ENCODE measurements at regions not wholly inside any gene's neighbourhood (a gene's known extent, or its start where the extent isn't known, plus 50 kb on each side); places are given as distances from the start of the nearest gene placed in this dataset.

- H3K9ac ChIP-seq (ENCODE audit: low read depth, low read length), result no peak overlapping the region
- H3K4me3 ChIP-seq (ENCODE audit: low read length), result no peak overlapping the region
- no peaks in the 10 kb centered on the region for H3K9me3 ChIP-seq (ENCODE audit: insufficient read depth, low read depth, low read length)
- H3K27me3 ChIP-seq (ENCODE audit: insufficient read depth, low read length), result no peaks in the 10 kb centered on the region
- H3K36me3 ChIP-seq (ENCODE audit: insufficient read depth, low read depth, low read length), result no peaks in the 10 kb centered on the region
- H3K27ac ChIP-seq (ENCODE audit: low read length), result no peak overlapping the region
- no peaks in the 10 kb centered on the region for H3K4me1 ChIP-seq (ENCODE audit: insufficient read depth, low read length)
These were observed 1357.7 kb downstream of the PCDH9 start for GRCh38 chr13:65872448-65872847.

DNA sequence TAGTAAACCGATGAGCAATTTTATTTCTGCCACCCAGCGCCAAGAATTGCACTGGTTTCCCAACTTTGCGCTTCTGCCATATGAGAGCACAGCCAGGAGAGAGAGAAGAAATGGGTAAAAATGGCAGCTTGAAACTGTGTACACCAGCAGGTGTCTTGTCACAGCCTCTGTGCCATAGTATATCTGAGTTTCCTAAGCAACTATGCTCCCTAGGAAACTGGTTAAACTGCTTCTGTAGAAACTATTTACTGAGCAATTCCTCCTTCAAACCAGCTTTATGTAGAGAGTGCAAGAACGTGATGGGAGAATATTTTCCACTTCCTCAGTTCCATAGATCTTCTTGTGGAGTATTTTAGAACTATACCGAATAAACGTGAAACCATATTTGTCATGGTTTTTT lies 1361.3 kb downstream of the PCDH9 start:
- H3K27me3 ChIP-seq (ENCODE audit: insufficient read depth, low read length), result no peaks in the 10 kb centered on the region
- H3K36me3 ChIP-seq (ENCODE audit: insufficient read depth, low read depth, low read length), result no peaks in the 10 kb centered on the region
- H3K4me3 ChIP-seq (ENCODE audit: low read length), result no peak overlapping the region
- H3K9ac ChIP-seq (ENCODE audit: low read depth, low read length), result no peak overlapping the region
- H3K4me1 ChIP-seq (ENCODE audit: insufficient read depth, low read length), result no peaks in the 10 kb centered on the region
- no peak overlapping the region for H3K27ac ChIP-seq (ENCODE audit: low read length)
- no peaks in the 10 kb centered on the region for H3K9me3 ChIP-seq (ENCODE audit: insufficient read depth, low read depth, low read length)

DNA sequence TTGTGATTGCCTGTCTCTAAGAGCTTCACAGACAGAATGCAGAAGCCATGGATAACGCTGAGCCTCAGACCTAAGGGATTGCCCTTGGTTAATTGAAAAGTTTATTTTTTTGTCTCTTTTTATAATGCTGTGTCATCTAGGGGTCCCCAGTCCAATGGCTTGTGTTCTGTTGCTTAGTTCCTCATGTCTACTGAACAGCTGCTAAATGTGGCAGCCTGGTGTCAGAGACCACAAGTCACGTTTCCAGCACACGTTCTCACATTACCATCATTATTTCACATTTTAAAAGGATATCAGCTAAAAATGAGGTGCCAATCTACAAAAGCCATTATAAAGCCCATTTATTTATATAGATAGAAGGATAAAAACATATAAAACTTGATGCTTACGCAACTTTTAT lies 1362.0 kb downstream of the PCDH9 start:
- Histone ChIP-seq H3K4me3 (ENCODE audit: low read length) (no peak overlapping the region), H3K27me3 (ENCODE audit: insufficient read depth, low read length) (no peaks in the 10 kb centered on the region), H3K9ac (ENCODE audit: low read depth, low read length) (no peak overlapping the region), H3K36me3 (ENCODE audit: insufficient read depth, low read depth, low read length) (no peaks in the 10 kb centered on the region), H3K4me1 (ENCODE audit: insufficient read depth, low read length) (no peaks in the 10 kb centered on the region), H3K9me3 (ENCODE audit: insufficient read depth, low read depth, low read length) (no peaks in the 10 kb centered on the region), H3K27ac (ENCODE audit: low read length) (no peak overlapping the region)

- no peaks in the 10 kb centered on the region for H3K4me1 ChIP-seq (ENCODE audit: insufficient read depth, low read length)
- H3K27ac ChIP-seq (ENCODE audit: low read length), result no peak overlapping the region
- H3K9me3 ChIP-seq (ENCODE audit: insufficient read depth, low read depth, low read length), result no peaks in the 10 kb centered on the region
- H3K36me3 ChIP-seq (ENCODE audit: insufficient read depth, low read depth, low read length), result no peaks in the 10 kb centered on the region
- H3K9ac ChIP-seq (ENCODE audit: low read depth, low read length), result no peak overlapping the region
- no peak overlapping the region for H3K4me3 ChIP-seq (ENCODE audit: low read length)
- H3K27me3 ChIP-seq (ENCODE audit: insufficient read depth, low read length), result no peaks in the 10 kb centered on the region
These were observed 1364.0 kb downstream of the PCDH9 start for GRCh38 chr13:65866138-65866537.

DNA sequence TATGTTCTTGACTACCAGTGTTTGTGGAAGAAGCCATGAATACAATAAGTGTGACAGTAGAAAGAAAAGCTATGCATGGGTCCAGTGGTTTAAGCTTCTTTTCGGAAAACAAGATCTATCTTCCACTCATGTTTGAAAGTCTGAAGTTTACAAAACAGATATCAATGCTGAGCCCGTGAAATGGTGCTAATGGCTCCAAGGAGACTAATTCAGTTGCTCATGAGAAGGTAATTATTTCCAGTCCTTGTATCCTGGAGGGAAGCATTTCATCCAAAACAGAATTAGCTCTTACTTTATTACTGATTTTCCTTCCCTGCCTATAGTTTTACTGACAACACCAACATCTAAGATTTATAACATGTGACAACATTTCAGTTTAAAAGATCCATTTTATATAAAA lies 1364.9 kb downstream of the PCDH9 start:
- Histone ChIP-seq H3K27me3 (ENCODE audit: insufficient read depth, low read length) (no peaks in the 10 kb centered on the region), H3K36me3 (ENCODE audit: insufficient read depth, low read depth, low read length) (no peaks in the 10 kb centered on the region), H3K27ac (ENCODE audit: low read length) (no peak overlapping the region), H3K4me1 (ENCODE audit: insufficient read depth, low read length) (no peaks in the 10 kb centered on the region), H3K4me3 (ENCODE audit: low read length) (no peak overlapping the region), H3K9me3 (ENCODE audit: insufficient read depth, low read depth, low read length) (no peaks in the 10 kb centered on the region), H3K9ac (ENCODE audit: low read depth, low read length) (no peak overlapping the region)

GRCh38 chr13:65864039-65864438 lies 1366.1 kb downstream of the PCDH9 start:
- no peak overlapping the region for H3K9ac ChIP-seq (ENCODE audit: low read depth, low read length)
- H3K4me1 ChIP-seq (ENCODE audit: insufficient read depth, low read length), result no peaks in the 10 kb centered on the region
- no peak overlapping the region for H3K27ac ChIP-seq (ENCODE audit: low read length)
- no peaks in the 10 kb centered on the region for H3K9me3 ChIP-seq (ENCODE audit: insufficient read depth, low read depth, low read length)
- no peak overlapping the region for H3K4me3 ChIP-seq (ENCODE audit: low read length)
- H3K27me3 ChIP-seq (ENCODE audit: insufficient read depth, low read length), result no peaks in the 10 kb centered on the region
- H3K36me3 ChIP-seq (ENCODE audit: insufficient read depth, low read depth, low read length), result no peaks in the 10 kb centered on the region

- H3K27ac ChIP-seq (ENCODE audit: low read length), result no peak overlapping the region
- H3K4me1 ChIP-seq (ENCODE audit: insufficient read depth, low read length), result no peaks in the 10 kb centered on the region
- H3K9me3 ChIP-seq (ENCODE audit: insufficient read depth, low read depth, low read length), result no peaks in the 10 kb centered on the region
- H3K36me3 ChIP-seq (ENCODE audit: insufficient read depth, low read depth, low read length), result no peaks in the 10 kb centered on the region
- no peak overlapping the region for H3K4me3 ChIP-seq (ENCODE audit: low read length)
- H3K27me3 ChIP-seq (ENCODE audit: insufficient read depth, low read length), result no peaks in the 10 kb centered on the region
- H3K9ac ChIP-seq (ENCODE audit: low read depth, low read length), result no peak overlapping the region
These were observed 1369.8 kb downstream of the PCDH9 start for GRCh38 chr13:65860306-65860705.

- H3K4me3 ChIP-seq (ENCODE audit: low read length), result no peak overlapping the region
- no peak overlapping the region for H3K9ac ChIP-seq (ENCODE audit: low read depth, low read length)
- no peaks in the 10 kb centered on the region for H3K9me3 ChIP-seq (ENCODE audit: insufficient read depth, low read depth, low read length)
These were observed 1372.1 kb downstream of the PCDH9 start for GRCh38 chr13:65857942-65858565.

DNA sequence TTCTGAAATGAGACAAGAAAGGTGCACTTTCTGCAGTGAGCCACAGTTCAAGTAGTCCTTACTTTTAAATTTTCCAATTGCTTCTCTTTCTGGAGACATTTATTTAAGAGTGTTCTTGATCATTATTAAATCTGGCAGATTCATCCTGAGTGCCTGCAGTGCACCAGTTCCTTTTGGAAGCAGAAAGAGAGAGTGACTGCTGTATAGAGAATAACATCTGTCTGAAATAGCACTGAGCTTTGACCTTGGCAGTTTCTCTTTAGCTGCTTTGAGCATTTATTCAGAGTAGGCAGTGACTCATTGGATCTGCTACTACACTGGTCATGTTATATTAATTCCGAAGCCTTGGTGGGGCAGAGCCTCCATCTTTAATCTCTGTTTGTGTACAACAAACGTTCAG lies 1373.7 kb downstream of the PCDH9 start:
- no peak overlapping the region for H3K9ac ChIP-seq (ENCODE audit: low read depth, low read length)
- H3K4me1 ChIP-seq (ENCODE audit: insufficient read depth, low read length), result no peaks in the 10 kb centered on the region
- H3K27me3 ChIP-seq (ENCODE audit: insufficient read depth, low read length), result no peaks in the 10 kb centered on the region
- no peaks in the 10 kb centered on the region for H3K36me3 ChIP-seq (ENCODE audit: insufficient read depth, low read depth, low read length)
- H3K9me3 ChIP-seq (ENCODE audit: insufficient read depth, low read depth, low read length), result no peaks in the 10 kb centered on the region
- H3K27ac ChIP-seq (ENCODE audit: low read length), result no peak overlapping the region
- no peak overlapping the region for H3K4me3 ChIP-seq (ENCODE audit: low read length)

More at GRCh38 chr13:65857942-65858565, 1372.1 kb downstream of the PCDH9 start:
- no peaks in the 10 kb centered on the region for H3K4me1 ChIP-seq (ENCODE audit: insufficient read depth, low read length)
- no peaks in the 10 kb centered on the region for H3K27me3 ChIP-seq (ENCODE audit: insufficient read depth, low read length)
- H3K36me3 ChIP-seq (ENCODE audit: insufficient read depth, low read depth, low read length), result no peaks in the 10 kb centered on the region
- no peak overlapping the region for H3K27ac ChIP-seq (ENCODE audit: low read length)

DNA sequence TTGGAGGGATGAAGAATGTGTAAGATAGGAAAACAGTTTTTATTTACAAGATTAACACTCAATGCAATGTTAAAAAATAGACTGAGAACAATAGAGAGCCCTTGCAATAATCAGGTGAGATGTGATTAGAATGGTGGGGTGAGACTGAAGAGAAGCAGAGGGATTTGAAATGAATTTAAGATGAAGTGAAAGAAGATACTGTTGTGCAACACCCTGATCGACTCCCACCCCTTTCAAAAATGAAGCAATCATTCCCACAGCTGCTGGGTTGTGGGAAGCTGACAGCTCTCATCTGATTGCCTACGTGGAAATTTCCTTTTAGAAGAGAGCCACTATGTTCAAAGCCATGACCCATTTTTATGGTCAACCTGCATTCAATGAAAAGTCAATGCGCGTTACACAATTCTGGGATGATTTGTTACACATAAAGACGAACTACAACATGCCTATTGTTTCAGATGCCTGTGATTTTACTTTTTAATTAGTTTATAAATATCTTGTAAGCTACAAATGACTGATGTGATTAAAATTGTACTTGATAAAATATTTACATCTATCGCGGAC lies 1374.8 kb downstream of the PCDH9 start:
- no peaks in the 10 kb centered on the region for H3K27me3 ChIP-seq (ENCODE audit: insufficient read depth, low read length)
- no peaks in the 10 kb centered on the region for H3K36me3 ChIP-seq (ENCODE audit: insufficient read depth, low read depth, low read length)
- H3K27ac ChIP-seq (ENCODE audit: low read length), result no peak overlapping the region
- H3K4me1 ChIP-seq (ENCODE audit: insufficient read depth, low read length), result no peaks in the 10 kb centered on the region
- H3K4me3 ChIP-seq (ENCODE audit: low read length), result no peak overlapping the region
- H3K9me3 ChIP-seq (ENCODE audit: insufficient read depth, low read depth, low read length), result no peaks in the 10 kb centered on the region
- H3K9ac ChIP-seq (ENCODE audit: low read depth, low read length), result no peak overlapping the region

GRCh38 chr13:65854431-65854830 lies 1375.7 kb downstream of the PCDH9 start:
- Histone ChIP-seq H3K4me3 (ENCODE audit: low read length) (no peak overlapping the region), H3K27ac (ENCODE audit: low read length) (no peak overlapping the region), H3K9me3 (ENCODE audit: insufficient read depth, low read depth, low read length) (no peaks in the 10 kb centered on the region), H3K4me1 (ENCODE audit: insufficient read depth, low read length) (no peaks in the 10 kb centered on the region), H3K36me3 (ENCODE audit: insufficient read depth, low read depth, low read length) (no peaks in the 10 kb centered on the region), H3K9ac (ENCODE audit: low read depth, low read length) (no peak overlapping the region), H3K27me3 (ENCODE audit: insufficient read depth, low read length) (no peaks in the 10 kb centered on the region)

- Histone ChIP-seq H3K36me3 (ENCODE audit: insufficient read depth, low read depth, low read length) (no peaks in the 10 kb centered on the region), H3K9me3 (ENCODE audit: insufficient read depth, low read depth, low read length) (no peaks in the 10 kb centered on the region), H3K27me3 (ENCODE audit: insufficient read depth, low read length) (no peaks in the 10 kb centered on the region), H3K4me1 (ENCODE audit: insufficient read depth, low read length) (no peaks in the 10 kb centered on the region), H3K27ac (ENCODE audit: low read length) (no peak overlapping the region), H3K9ac (ENCODE audit: low read depth, low read length) (no peak overlapping the region), H3K4me3 (ENCODE audit: low read length) (no peak overlapping the region)
These were observed 1385.8 kb downstream of the PCDH9 start for GRCh38 chr13:65844266-65844841.
